HCT116 (cell line): ENCODE measurements at regions not wholly inside any gene's neighbourhood (a gene's known extent, or its start where the extent isn't known, plus 50 kb on each side); places are given as distances from the start of the nearest gene placed in this dataset.
A peak's percentile ranks its signal among the peaks of the same experiment; 100 is the strongest.

Source experiments
- ATAC-seq: fragments of 200-7000 bp; cut with Tn5 transposase; 2 replicates; pipeline ENCODE4 v1.9.1; 2020; ENCODE audit warnings: mild to moderate bottlenecking, moderate library complexity
- BruUV-seq: library from RNA; stranded (reverse); fragments of 400-500 nt; replicated peaks from 2 replicates; lab custom pipeline; 2021; lab: Mats Ljungman, UMichigan
- CTCF ChIA-PET: fragments of 300-600 bp; sonication (Branson Sonifier 250); formaldehyde crosslinking; loops from one replicate; lab custom pipeline; 2021; ENCODE audit warnings: antibody characterized with exemption; lab: Charles Lee
- POLR2A ChIA-PET: fragments of 300-600, 350-600 bp; sonication (Branson Sonifier 250); formaldehyde crosslinking; loops from one replicate; lab custom pipeline; 2021; ENCODE audit warnings: antibody characterized with exemption; lab: Charles Lee
- RAD21 ChIA-PET, 2 experiments: fragments of 300-600 bp; sonication (Branson Sonifier 250); formaldehyde crosslinking; loops; one replicate each; lab custom pipeline; 2023; ENCODE audit warnings: low total read pairs in 2 of 2; ENCODE audit not compliant: uncharacterized antibody in 2 of 2, unreplicated experiment in 2 of 2, low non-redundant PET in 1 of 2; lab: Charles Lee
- DNase-seq: peaks from one replicate; pipeline ENCODE4 v3.0.0-alpha.2; 2010; ENCODE audit warnings: low read depth, low spot score
- H2AFZ ChIP-seq: fragments of 200-600 bp; shearing (Covaris generic), sonication (generic); 2 replicates; pipeline ENCODE4 v1.6.1; 2017; ENCODE audit warnings: low read depth, mixed run types, mixed read lengths, antibody characterized with exemption, low read length; ENCODE audit not compliant: poor library complexity, severe bottlenecking
- H3K27ac ChIP-seq: 2 replicates; pipeline ENCODE4 v1.5.1; 2012; ENCODE audit warnings: low read depth, low read length
- H3K27me3 ChIP-seq: fragments of 200-600 bp; sonication (generic); 2 replicates; pipeline ENCODE4 v1.6.1; 2016; ENCODE audit warnings: mixed run types, low read length, mixed read lengths; ENCODE audit not compliant: insufficient read depth
- H3K36me3 ChIP-seq, 2 experiments: fragments of 200-500 bp in 1 of 2; fragments of 200-600 bp in 1 of 2; sonication (Bioruptor generic) in 1 of 2; sonication (generic) in 1 of 2; 2 replicates each; pipeline versions ENCODE4 v1.5.1 to v1.6.1; 2014 to 2016; ENCODE audit warnings: low read length in 2 of 2, inconsistent platforms in 1 of 2, mixed read lengths in 1 of 2, mixed run types in 1 of 2; ENCODE audit not compliant: insufficient read depth in 2 of 2, control insufficient read depth in 1 of 2
- H3K4me1 ChIP-seq, 2 experiments: fragments of 200-600 bp in 1 of 2; sonication (generic) in 1 of 2; 2 replicates each; pipeline versions ENCODE4 v1.5.1 to v1.6.1; 2012 to 2017; ENCODE audit warnings: low read length in 2 of 2, inconsistent platforms in 1 of 2, mild to moderate bottlenecking in 1 of 2, mixed read lengths in 1 of 2, mixed run types in 1 of 2, moderate library complexity in 1 of 2; ENCODE audit not compliant: insufficient read depth in 2 of 2, control insufficient read depth in 1 of 2
- H3K4me2 ChIP-seq: fragments of 200-600 bp; sonication (generic); 2 replicates; pipeline ENCODE4 v1.6.1; 2017; ENCODE audit warnings: mixed run types, low read length, mixed read lengths
- H3K4me3 ChIP-seq, 2 experiments: fragments of 200-600 bp in 1 of 2; sonication (generic) in 1 of 2; replicated peaks in 1 of 2; 2 replicates each; pipeline ENCODE4 v1.5.1; 2011 to 2016; ENCODE audit warnings: low read length in 2 of 2, control low read depth in 1 of 2, low read depth in 1 of 2, mild to moderate bottlenecking in 1 of 2, mixed read lengths in 1 of 2, mixed run types in 1 of 2
- H3K79me2 ChIP-seq: fragments of 200-600 bp; sonication (generic); 2 replicates; pipeline ENCODE4 v1.6.1; 2017; ENCODE audit warnings: mild to moderate bottlenecking, mixed run types, low read length, moderate library complexity, mixed read lengths; ENCODE audit not compliant: insufficient read depth
- H3K9ac ChIP-seq: fragments of 200-600 bp; sonication (generic); 2 replicates; pipeline ENCODE4 v1.6.1; 2016; ENCODE audit warnings: low read length, mixed read lengths
- H3K9me2 ChIP-seq: fragments of 200-600 bp; sonication (generic), shearing (Covaris generic); 2 replicates; pipeline ENCODE4 v1.6.1; 2017; ENCODE audit warnings: mixed run types, mild to moderate bottlenecking, moderate library complexity; ENCODE audit not compliant: insufficient read depth
- H3K9me3 ChIP-seq, 2 experiments: fragments of 200-500 bp in 1 of 2; fragments of 200-600 bp in 1 of 2; sonication (Bioruptor generic) in 1 of 2; sonication (generic) in 1 of 2; 2 replicates each; pipeline ENCODE4 v1.6.1; 2014 to 2017; ENCODE audit warnings: low read length in 2 of 2, mixed read lengths in 2 of 2, inconsistent platforms in 1 of 2, low read depth in 1 of 2, mild to moderate bottlenecking in 1 of 2, mixed run types in 1 of 2, moderate library complexity in 1 of 2; ENCODE audit not compliant: control insufficient read depth in 1 of 2, insufficient read depth in 1 of 2
- H4K20me1 ChIP-seq: fragments of 200-600 bp; sonication (generic), shearing (Covaris generic); 2 replicates; pipeline ENCODE4 v1.6.1; 2017; ENCODE audit warnings: mixed run types, mild to moderate bottlenecking, moderate library complexity; ENCODE audit not compliant: insufficient read depth
- CEBPB ChIP-seq: IDR thresholded peaks from 2 replicates; pipeline ENCODE4 v1.6.1; 2012; ENCODE audit warnings: low read depth
- EGR1 ChIP-seq: IDR thresholded peaks from 2 replicates; pipeline ENCODE4 v1.6.1; 2012; ENCODE audit warnings: low read depth
- ELF1 ChIP-seq: IDR thresholded peaks from 2 replicates; pipeline ENCODE4 v1.6.1; 2012; ENCODE audit warnings: low read depth, borderline replicate concordance
- EZH2phosphoT487 ChIP-seq: fragments of 200-600 bp; IDR thresholded peaks from 2 replicates; pipeline ENCODE4 v1.6.1; 2018; ENCODE audit warnings: antibody characterized with exemption, borderline replicate concordance
- FOSL1 ChIP-seq: IDR thresholded peaks from 2 replicates; pipeline ENCODE4 v1.6.1; 2012; ENCODE audit warnings: low read depth
- POLR2A ChIP-seq: IDR thresholded peaks from 2 replicates; pipeline ENCODE4 v1.7.0; 2011; ENCODE audit warnings: borderline replicate concordance; ENCODE audit not compliant: insufficient read depth, insufficient read length; ENCODE audit errors: extremely low read depth
- RAD21 ChIP-seq: IDR thresholded peaks from 2 replicates; pipeline ENCODE4 v1.6.1; 2012; ENCODE audit warnings: low read depth, mild to moderate bottlenecking
- SRF ChIP-seq: IDR thresholded peaks from 2 replicates; pipeline ENCODE4 v1.6.1; 2012; ENCODE audit warnings: low read depth
- TCF7L2 ChIP-seq: IDR thresholded peaks from 2 replicates; pipeline ENCODE4 v1.7.0; 2011; ENCODE audit warnings: borderline replicate concordance, inconsistent platforms; ENCODE audit not compliant: insufficient read depth, insufficient read length; ENCODE audit errors: extremely low read depth
- ZFX ChIP-seq: fragments of 450-650 bp; IDR thresholded peaks from 2 replicates; pipeline ENCODE4 v1.6.1; 2017
- intact Hi-C: fragments of 100-400 bp; cut with micrococcal nuclease; formaldehyde crosslinking; loops from 2 replicates; pipeline ENCODE4 v1.10.0; 2022
- TF ChIP-seq, protein P1 (sequence below), 3 experiments: fragments of 200-600 bp in 1 of 3; sonication (generic) in 1 of 3; IDR thresholded peaks in 2 of 3; conservative IDR thresholded peaks in 1 of 3; 2 replicates each; pipeline ENCODE4 v1.5.1; 2012 to 2017; ENCODE audit warnings: low read depth in 2 of 3, low read length in 2 of 3, antibody characterized with exemption in 1 of 3, borderline replicate concordance in 1 of 3, control low read depth in 1 of 3, mild to moderate bottlenecking in 1 of 3, mixed read lengths in 1 of 3, mixed run types in 1 of 3, moderate library complexity in 1 of 3; ENCODE audit not compliant: insufficient read depth in 1 of 3
- TF ChIP-seq, protein P2 (sequence below): IDR thresholded peaks from 2 replicates; pipeline ENCODE4 v1.6.1; 2012; ENCODE audit warnings: low read depth

DNA sequence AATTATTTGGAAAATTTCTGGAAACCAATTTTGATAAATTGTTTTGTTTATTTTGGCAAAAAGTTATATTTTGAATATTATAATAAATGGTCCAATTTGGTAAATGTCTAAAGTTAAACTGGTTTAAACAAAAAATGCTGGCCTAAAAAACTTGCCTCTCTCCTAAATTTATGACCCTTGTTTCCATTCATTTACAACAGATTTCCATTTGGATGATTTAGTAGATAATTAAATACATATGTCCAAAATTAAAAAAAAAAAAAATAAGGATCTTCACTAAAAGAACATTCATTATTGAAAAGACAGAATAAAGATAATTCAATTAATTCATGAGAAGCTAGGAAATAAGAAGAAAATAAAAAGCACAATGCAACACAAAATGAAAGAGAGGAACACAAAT lies 449.5 kb downstream of the SPRY1 start:
- CTCF ChIA-PET, result no interaction called here
- no peak for ATAC-seq

More for the DNA sequence above, 449.5 kb downstream of the SPRY1 start:
- intact Hi-C loops, result no loop called here
- ChIA-PET RAD21 (no interaction called here), POLR2A (no interaction called here)
- BruUV-seq, result no TSS peak
- Histone ChIP-seq H3K4me3 (no peak overlapping the region), H3K9me2 (0 out of 2 replicates have a peak, but pooled peaks cover 3% of the 10 kb centered on the region), H3K27me3 (no peaks in the 10 kb centered on the region), H3K9me3 (no peaks in the 10 kb centered on the region), H3K4me1 (no peaks in the 10 kb centered on the region), H3K27ac (no peak overlapping the region), H3K4me2 (no peak overlapping the region), H3K36me3 (no peaks in the 10 kb centered on the region), H3K9ac (no peak overlapping the region), H3K79me2 (no peaks in the 10 kb centered on the region), H4K20me1 (no peaks in the 10 kb centered on the region), H2AFZ (peak overlapping the region; percentile 51)
- DNase-seq, result no peak
- TF ChIP-seq, protein P1, sequence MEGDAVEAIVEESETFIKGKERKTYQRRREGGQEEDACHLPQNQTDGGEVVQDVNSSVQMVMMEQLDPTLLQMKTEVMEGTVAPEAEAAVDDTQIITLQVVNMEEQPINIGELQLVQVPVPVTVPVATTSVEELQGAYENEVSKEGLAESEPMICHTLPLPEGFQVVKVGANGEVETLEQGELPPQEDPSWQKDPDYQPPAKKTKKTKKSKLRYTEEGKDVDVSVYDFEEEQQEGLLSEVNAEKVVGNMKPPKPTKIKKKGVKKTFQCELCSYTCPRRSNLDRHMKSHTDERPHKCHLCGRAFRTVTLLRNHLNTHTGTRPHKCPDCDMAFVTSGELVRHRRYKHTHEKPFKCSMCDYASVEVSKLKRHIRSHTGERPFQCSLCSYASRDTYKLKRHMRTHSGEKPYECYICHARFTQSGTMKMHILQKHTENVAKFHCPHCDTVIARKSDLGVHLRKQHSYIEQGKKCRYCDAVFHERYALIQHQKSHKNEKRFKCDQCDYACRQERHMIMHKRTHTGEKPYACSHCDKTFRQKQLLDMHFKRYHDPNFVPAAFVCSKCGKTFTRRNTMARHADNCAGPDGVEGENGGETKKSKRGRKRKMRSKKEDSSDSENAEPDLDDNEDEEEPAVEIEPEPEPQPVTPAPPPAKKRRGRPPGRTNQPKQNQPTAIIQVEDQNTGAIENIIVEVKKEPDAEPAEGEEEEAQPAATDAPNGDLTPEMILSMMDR (IDR thresholded peaks at IDR 0.05 in 2 of 3, conservative IDR thresholded peaks at IDR 0.05 in 1 of 3; ENCODE audit: borderline replicate concordance in 1 of 3, insufficient read depth in 1 of 3, low read depth in 2 of 3, low read length in 2 of 3), result no peak
- TF ChIP-seq POLR2A (no peak), RAD21 (no peak), ZFX (no peak), EGR1 (no peak), FOSL1 (no peak), CEBPB (no peak), EZH2phosphoT487 (no peak), SRF (no peak), ELF1 (no peak), TCF7L2 (no peak)
- TF ChIP-seq, protein P2, sequence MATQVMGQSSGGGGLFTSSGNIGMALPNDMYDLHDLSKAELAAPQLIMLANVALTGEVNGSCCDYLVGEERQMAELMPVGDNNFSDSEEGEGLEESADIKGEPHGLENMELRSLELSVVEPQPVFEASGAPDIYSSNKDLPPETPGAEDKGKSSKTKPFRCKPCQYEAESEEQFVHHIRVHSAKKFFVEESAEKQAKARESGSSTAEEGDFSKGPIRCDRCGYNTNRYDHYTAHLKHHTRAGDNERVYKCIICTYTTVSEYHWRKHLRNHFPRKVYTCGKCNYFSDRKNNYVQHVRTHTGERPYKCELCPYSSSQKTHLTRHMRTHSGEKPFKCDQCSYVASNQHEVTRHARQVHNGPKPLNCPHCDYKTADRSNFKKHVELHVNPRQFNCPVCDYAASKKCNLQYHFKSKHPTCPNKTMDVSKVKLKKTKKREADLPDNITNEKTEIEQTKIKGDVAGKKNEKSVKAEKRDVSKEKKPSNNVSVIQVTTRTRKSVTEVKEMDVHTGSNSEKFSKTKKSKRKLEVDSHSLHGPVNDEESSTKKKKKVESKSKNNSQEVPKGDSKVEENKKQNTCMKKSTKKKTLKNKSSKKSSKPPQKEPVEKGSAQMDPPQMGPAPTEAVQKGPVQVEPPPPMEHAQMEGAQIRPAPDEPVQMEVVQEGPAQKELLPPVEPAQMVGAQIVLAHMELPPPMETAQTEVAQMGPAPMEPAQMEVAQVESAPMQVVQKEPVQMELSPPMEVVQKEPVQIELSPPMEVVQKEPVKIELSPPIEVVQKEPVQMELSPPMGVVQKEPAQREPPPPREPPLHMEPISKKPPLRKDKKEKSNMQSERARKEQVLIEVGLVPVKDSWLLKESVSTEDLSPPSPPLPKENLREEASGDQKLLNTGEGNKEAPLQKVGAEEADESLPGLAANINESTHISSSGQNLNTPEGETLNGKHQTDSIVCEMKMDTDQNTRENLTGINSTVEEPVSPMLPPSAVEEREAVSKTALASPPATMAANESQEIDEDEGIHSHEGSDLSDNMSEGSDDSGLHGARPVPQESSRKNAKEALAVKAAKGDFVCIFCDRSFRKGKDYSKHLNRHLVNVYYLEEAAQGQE, result no peak
